Fibroblast of the aortic adventitia (primary cell): ENCODE measurements at regions not wholly inside any gene's neighbourhood (a gene's known extent, or its start where the extent isn't known, plus 50 kb on each side); places are given as distances from the start of the nearest gene placed in this dataset.
"Not testable (repeated sequence)": the region's sequence is repeated elsewhere in the genome, so short reads cannot be mapped to it uniquely, and the experiment has no call there.

Experiments
- DNase-seq: peaks from one replicate; pipeline ENCODE4 v3.0.0-alpha.2; 2010; ENCODE audit warnings: low read depth
- H3K4me3 ChIP-seq: 2 replicates; pipeline ENCODE4 v1.5.1; 2011; ENCODE audit warnings: low read depth, mild to moderate bottlenecking, control low read depth, low read length, moderate library complexity
- CTCF ChIP-seq: IDR thresholded peaks from 2 replicates; pipeline ENCODE4 v1.5.1; 2011; ENCODE audit warnings: mild to moderate bottlenecking, low read length, control low read depth, inconsistent platforms; ENCODE audit not compliant: insufficient read depth

GRCh38 chr4:33966808-33967207 lies 2277.5 kb downstream of the ARAP2 start:
- H3K4me3 ChIP-seq = no peak overlapping the region
- DNase-seq = no peak
- TF ChIP-seq CTCF = peak; percentile 29

- DNase-seq = no peak
- H3K4me3 ChIP-seq = no peak overlapping the region
- TF ChIP-seq CTCF = no peak
Measured at GRCh38 chr4:33974270-33974669, 2270.0 kb downstream of the ARAP2 start.

- no peak for TF ChIP-seq CTCF
- H3K4me3 ChIP-seq = no peak overlapping the region
- no peak for DNase-seq
Measured at GRCh38 chr4:33975995-33976394, 2268.3 kb downstream of the ARAP2 start.

GRCh38 chr4:33979781-33980180 lies 2264.5 kb downstream of the ARAP2 start:
- not testable (repeated sequence) for H3K4me3 ChIP-seq, DNase-seq

GRCh38 chr4:33980361-33980760 lies 2264.0 kb downstream of the ARAP2 start:
- H3K4me3 ChIP-seq = no peak overlapping the region
- no peak for DNase-seq
- no peak for TF ChIP-seq CTCF

GRCh38 chr4:33989820-33990443 lies 2254.4 kb downstream of the ARAP2 start:
- DNase-seq = no peak
- TF ChIP-seq CTCF = no peak
- H3K4me3 ChIP-seq = no peak overlapping the region

GRCh38 chr4:33996075-33996718 lies 2248.1 kb downstream of the ARAP2 start:
- no peak for TF ChIP-seq CTCF
- no peak overlapping the region for H3K4me3 ChIP-seq
- DNase-seq = no peak
